ENCODE measurements at regions not wholly inside any gene's neighbourhood (a gene's known extent, or its start where the extent isn't known, plus 50 kb on each side); places are given as distances from the start of the nearest gene placed in this dataset.
"Not testable (repeated sequence)": the region's sequence is repeated elsewhere in the genome, so short reads cannot be mapped to it uniquely, and the experiment has no call there.

GRCh38 chr6:20263059-20263458 lies 50.8 kb upstream of the MBOAT1 start:
- no peak for DNase-seq (ENCODE audit: low spot score in 2 of 2)

GRCh38 chr6:20265842-20266241 lies 53.6 kb upstream of the MBOAT1 start:
- no peak for FAIRE-seq
- no peak for DNase-seq (ENCODE audit: low spot score in 2 of 2)

More at GRCh38 chr6:20263059-20263458, 50.8 kb upstream of the MBOAT1 start:
- FAIRE-seq, result no peak

GRCh38 chr6:20266851-20267608 lies 54.8 kb upstream of the MBOAT1 start:
- FAIRE-seq (no peak), DNase-seq (ENCODE audit: low spot score in 2 of 2) (no peak)

GRCh38 chr6:20269181-20269580 lies 56.9 kb upstream of the MBOAT1 start:
- no peak for DNase-seq (ENCODE audit: low spot score in 2 of 2)
- no peak for FAIRE-seq

GRCh38 chr6:20271818-20272217 lies 59.5 kb upstream of the MBOAT1 start:
- FAIRE-seq (no peak), DNase-seq (ENCODE audit: low spot score in 2 of 2) (no peak)

GRCh38 chr6:20274137-20274536 lies 61.9 kb upstream of the MBOAT1 start:
- no peak for DNase-seq (ENCODE audit: low spot score in 2 of 2)
- no peak for FAIRE-seq

GRCh38 chr6:20275837-20276236 lies 63.6 kb upstream of the MBOAT1 start:
- not testable (repeated sequence) for DNase-seq (ENCODE audit: low spot score in 2 of 2); FAIRE-seq

DNA sequence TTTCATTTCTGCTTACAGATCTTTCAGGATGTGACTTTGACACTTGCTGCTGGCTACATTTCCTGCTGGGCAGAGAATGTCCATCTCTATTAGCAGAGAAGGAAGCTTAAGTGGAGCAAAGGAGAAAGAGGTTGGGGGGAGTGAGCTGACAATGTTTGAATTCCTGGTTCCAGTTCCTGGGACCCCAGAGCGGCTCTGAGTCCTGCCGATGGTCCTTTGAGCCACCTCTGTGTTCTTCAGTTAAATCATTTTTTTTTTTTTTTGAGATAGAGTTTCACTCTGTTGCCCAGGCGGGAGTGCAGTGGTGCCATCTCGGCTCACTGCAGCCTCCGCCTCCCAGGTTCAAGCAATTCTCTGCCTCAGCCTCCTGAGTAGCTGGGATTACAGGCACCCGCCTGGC lies 65.5 kb upstream of the MBOAT1 start:
- DNase-seq (ENCODE audit: low spot score in 2 of 2), result not testable (repeated sequence)

GRCh38 chr6:20279051-20279450 lies 66.8 kb upstream of the MBOAT1 start:
- no peak for FAIRE-seq
- no peak for DNase-seq (ENCODE audit: low spot score in 2 of 2)

More for the DNA sequence above, 65.5 kb upstream of the MBOAT1 start:
- not testable (repeated sequence) for FAIRE-seq

DNA sequence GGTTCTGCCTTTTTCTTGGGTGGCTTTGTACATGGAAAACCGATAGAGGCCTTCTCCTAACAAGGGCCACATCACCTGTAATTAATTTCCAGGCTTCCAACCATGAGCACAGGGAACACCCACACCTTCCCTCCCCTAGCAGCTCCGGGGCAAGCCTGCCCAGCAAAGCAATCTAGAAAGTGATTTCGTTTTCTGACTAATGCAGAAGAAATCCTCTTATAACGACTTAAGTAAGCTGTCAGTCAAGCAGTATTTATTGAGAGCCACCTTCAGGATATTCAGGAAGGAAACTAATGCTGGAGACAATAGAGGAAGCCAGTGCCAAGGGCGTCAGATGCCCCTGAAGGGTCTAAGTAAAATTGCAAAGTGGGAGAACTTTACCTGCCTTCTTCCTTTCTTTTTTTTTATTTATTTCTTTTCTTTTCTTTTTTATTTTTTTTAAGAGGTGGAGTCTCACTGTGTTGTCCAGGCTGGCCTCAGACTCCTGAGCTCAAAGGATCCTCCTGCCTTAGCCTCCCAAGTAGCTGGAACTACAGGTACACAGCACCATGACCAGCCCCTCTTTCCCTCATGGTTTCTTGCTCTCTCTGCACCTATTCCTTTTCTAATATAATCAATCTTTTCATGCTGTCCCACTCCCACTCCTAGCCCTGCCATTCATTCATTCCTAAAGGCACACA lies 67.5 kb upstream of the MBOAT1 start:
- DNase-seq (ENCODE audit: low spot score in 2 of 2) (no peak), FAIRE-seq (no peak)

GRCh38 chr6:20280288-20280621 lies 68.0 kb upstream of the MBOAT1 start:
- no peak for FAIRE-seq

DNA sequence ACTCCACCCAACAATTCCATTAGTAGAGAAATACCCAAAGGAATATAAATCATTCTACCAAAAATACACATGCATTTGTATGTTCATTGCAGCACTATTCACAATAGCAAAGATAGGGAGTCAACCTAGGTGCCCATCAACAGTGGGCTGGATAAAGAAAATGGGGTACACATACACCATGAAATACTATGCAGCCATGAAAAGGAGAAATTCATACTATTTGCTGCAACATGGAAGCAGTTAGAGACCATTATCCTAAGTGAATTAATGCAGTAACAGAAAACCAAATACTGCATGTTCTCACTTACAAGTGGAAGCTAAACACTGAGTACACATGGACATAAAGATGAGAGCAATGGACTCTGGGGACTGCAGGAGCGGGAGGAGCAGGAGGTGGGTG lies 72.4 kb upstream of the MBOAT1 start:
- no peak for FAIRE-seq
- DNase-seq (ENCODE audit: low spot score in 2 of 2), result no peak

More at GRCh38 chr6:20280288-20280621, 68.0 kb upstream of the MBOAT1 start:
- DNase-seq (ENCODE audit: low spot score in 2 of 2), result no peak

GRCh38 chr6:20286968-20287565 lies 74.8 kb upstream of the MBOAT1 start:
- FAIRE-seq, result no peak
- DNase-seq (ENCODE audit: low spot score in 2 of 2), result no peak

DNA sequence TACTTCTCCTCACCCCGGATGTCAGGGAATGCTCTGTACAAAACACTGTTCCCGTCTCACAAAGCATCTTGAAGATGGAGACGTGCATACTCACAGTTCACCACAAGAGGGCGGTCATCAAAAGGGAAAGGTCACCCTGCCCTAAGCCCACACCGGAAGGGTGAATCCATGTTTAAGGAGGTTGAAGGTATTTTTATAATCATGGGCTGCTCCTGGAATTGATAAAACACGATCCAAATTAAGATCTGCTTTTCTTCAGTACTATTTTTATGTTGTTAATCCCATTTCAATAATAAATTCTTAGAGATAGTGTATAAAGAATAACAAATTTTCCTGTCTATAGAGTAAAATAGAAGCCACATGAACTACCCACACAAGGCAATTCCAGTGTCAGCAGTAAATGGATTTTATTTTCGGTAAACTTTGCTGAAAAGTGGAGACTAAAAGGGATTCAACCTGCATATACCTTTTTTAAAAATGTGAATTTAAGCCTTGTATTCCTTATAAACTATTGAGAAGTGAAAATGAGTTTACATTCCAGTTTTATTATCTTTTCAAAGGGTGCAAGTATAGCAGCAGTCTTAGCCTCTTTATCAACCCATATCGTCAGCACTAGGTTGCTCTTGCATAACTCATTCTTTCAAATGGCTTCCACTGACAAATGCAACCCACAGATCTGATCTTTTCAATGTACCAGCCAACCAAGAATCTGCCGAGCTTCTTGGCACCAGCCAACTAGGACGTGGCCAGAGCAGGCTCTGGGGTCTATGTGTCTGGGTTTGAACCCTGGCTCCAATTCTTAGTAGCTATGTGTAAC lies 79.7 kb upstream of the MBOAT1 start:
- FAIRE-seq, result no peak
- peak; percentile 29 to 44 for DNase-seq (ENCODE audit: low spot score in 2 of 2)

GRCh38 chr6:20292905-20293304 lies 80.6 kb upstream of the MBOAT1 start:
- DNase-seq (ENCODE audit: low spot score in 2 of 2) (no peak), FAIRE-seq (no peak)

DNA sequence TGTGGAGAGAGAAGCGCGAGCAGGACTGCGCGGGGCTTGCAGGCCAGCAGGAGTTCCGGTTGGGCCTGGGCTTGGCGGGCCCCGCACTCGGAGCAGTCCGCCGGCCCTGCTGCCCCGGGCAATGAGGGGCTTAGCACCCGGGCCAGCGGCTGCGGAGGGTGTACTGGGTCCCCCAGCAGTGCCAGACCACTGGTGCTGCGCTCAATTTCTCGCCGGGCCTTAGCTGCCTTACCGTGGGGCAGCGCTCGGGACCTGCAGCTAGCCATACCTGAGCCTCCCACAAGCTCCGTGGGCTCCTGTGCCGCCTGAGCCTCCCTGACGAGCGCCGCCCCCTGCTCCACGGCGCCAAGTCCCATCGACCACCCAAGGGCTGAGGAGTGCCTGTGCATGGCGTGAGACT lies 89.0 kb upstream of the MBOAT1 start:
- no peak for DNase-seq (ENCODE audit: low spot score in 2 of 2)
- FAIRE-seq, result no peak

DNA sequence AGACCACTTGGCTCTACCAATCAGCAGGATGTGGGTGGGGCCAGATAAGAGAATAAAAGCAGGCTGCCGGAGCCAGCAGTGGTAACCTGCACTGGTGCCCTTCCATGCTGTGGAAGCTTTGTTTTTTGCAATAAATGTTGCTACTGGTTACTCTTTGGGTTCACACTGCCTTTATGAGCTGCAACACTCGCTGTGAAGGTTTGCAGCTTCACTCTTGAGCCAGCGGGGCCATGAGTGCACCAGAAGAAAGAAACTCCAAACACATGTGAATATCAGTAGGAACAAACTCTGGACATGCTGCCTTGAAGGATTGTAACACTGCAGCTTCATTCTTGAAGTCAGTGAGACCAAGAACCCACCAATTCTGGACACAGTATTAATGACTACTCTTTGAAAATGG lies 89.9 kb upstream of the MBOAT1 start:
- FAIRE-seq (no peak), DNase-seq (ENCODE audit: low spot score in 2 of 2) (no peak)

DNA sequence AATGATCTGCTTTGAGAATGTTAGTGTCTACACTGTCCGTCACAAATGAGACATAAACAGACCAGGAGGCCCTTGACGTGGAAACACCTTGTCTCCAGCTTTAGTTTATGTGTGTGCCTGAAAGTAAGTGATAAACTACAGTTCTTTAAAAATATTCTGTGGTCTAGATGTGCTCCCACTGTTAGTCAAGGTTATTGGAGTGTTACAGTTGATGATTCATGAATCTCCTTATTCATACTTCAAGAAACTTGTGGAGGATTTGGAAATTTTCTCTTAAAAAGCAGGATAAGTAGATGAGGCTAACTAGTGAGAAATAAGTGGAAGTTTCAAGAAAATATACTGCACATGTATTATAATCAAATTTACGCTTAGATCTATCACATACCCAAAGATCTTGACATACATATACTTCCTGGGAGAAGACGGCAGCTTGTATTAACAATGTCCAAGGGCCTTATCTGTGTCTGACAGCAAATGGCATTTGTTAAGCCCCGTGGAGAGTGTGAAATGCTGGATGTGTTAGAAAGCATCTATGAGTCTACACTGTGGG lies 90.5 kb upstream of the MBOAT1 start:
- FAIRE-seq, result no peak
- no peak for DNase-seq (ENCODE audit: low spot score in 2 of 2)

DNA sequence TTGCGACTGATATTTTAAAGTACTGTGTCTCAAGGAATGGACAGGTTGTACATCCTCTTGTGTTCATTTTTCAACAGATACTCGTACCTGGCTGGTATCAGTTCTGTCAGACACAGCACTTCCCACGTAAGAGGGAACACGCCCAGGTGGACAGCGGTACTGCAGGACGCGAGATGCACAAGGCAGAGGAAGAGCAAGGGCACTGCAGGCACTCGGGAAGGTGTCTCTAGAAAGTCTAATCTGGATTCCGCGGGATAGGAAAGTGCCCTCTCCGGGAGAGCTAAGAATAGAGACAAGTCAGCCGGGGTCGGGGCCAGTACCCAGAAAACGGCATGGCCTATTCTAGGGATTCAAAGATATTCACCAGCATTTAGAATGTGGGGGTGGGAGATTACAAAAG lies 94.2 kb upstream of the MBOAT1 start:
- DNase-seq (ENCODE audit: low spot score in 2 of 2), result no peak
- FAIRE-seq, result no peak

GRCh38 chr6:20309186-20309585 lies 92.5 kb upstream of the E2F3 start:
- no peak for DNase-seq (ENCODE audit: low spot score in 2 of 2)
- no peak for FAIRE-seq

GRCh38 chr6:20310185-20310584 lies 91.5 kb upstream of the E2F3 start:
- FAIRE-seq (no peak), DNase-seq (ENCODE audit: low spot score in 2 of 2) (no peak)
